GM12878 (cell line): ENCODE measurements at regions not wholly inside any gene's neighbourhood (a gene's known extent, or its start where the extent isn't known, plus 50 kb on each side); places are given as distances from the start of the nearest gene placed in this dataset.

ENCODE experiments used
- ATAC-seq: fragments of 200-7000 bp; cut with Tn5 transposase; 3 replicates; pipeline ENCODE4 v1.9.1; 2020; ENCODE audit warnings: mild to moderate bottlenecking, moderate library complexity
- BruUV-seq: library from RNA; stranded (reverse); fragments of 400-500 nt; replicated peaks from 2 replicates; lab custom pipeline; 2021; lab: Mats Ljungman, UMichigan
- CTCF ChIA-PET: fragments of 300-600 bp; sonication (Branson Sonifier 250); formaldehyde crosslinking; extraction: SDS; loops from one replicate; lab custom pipeline; 2021; ENCODE audit warnings: inconsistent platforms; lab: Yijun Ruan, JAX
- POLR2A ChIA-PET: fragments of 350-600 bp; formaldehyde crosslinking; extraction: SDS; loops from one replicate; lab custom pipeline; 2021; ENCODE audit warnings: inconsistent platforms; lab: Charles Lee
- RAD21 ChIA-PET: fragments of 300-600 bp; sonication (Branson Sonifier 250); formaldehyde crosslinking; loops from one replicate; lab custom pipeline; 2023; ENCODE audit warnings: antibody characterized with exemption; ENCODE audit not compliant: unreplicated experiment; lab: Charles Lee
- SMC1A ChIA-PET: fragments of 300-600 bp; sonication (Branson Sonifier 250); formaldehyde crosslinking; loops from one replicate; lab custom pipeline; 2023; ENCODE audit not compliant: unreplicated experiment, uncharacterized antibody; lab: Charles Lee
- DNase-seq: peaks from one replicate; pipeline ENCODE4 v3.0.0-alpha.2; 2011; ENCODE audit warnings: low read depth, low spot score
- FAIRE-seq: peaks from 3 replicates; lab custom pipeline; 2011; peaks lifted over from hg19 to GRCh38; lab: Jason Lieb, UNC
- H2AFZ ChIP-seq: 2 replicates; pipeline ENCODE4 v1.6.0; 2011; ENCODE audit warnings: low read depth, low read length, control low read depth; ENCODE audit not compliant: control insufficient read depth
- H3K27ac ChIP-seq: 2 replicates; pipeline ENCODE4 v1.5.1; 2011; ENCODE audit warnings: control low read depth; ENCODE audit not compliant: control insufficient read depth, insufficient read depth
- H3K27me3 ChIP-seq, 2 experiments: replicated peaks in 1 of 2; 2 replicates each; pipeline versions ENCODE4 v1.6.0 to v1.6.1; 2011; ENCODE audit warnings: low read length in 1 of 2; ENCODE audit not compliant: control insufficient read depth in 2 of 2, insufficient read depth in 2 of 2
- H3K36me3 ChIP-seq, 2 experiments: 2 replicates each; pipeline ENCODE4 v1.5.1; 2011; ENCODE audit warnings: low read length in 1 of 2; ENCODE audit not compliant: control insufficient read depth in 2 of 2, insufficient read depth in 2 of 2
- H3K4me1 ChIP-seq: 2 replicates; pipeline ENCODE4 v1.6.1; 2011; ENCODE audit warnings: mild to moderate bottlenecking, low read length, moderate library complexity, mixed read lengths; ENCODE audit not compliant: control insufficient read depth, insufficient read depth
- H3K4me2 ChIP-seq: 2 replicates; pipeline ENCODE4 v1.6.0; 2011; ENCODE audit warnings: control low read depth; ENCODE audit not compliant: control insufficient read depth, insufficient read depth
- H3K4me3 ChIP-seq: fragments of 200-600 bp; sonication (generic); 2 replicates; pipeline ENCODE4 v1.5.1; 2016
- H3K79me2 ChIP-seq: 2 replicates; pipeline ENCODE4 v1.6.0; 2011; ENCODE audit warnings: low read length; ENCODE audit not compliant: control insufficient read depth, insufficient read depth
- H3K9ac ChIP-seq: 2 replicates; pipeline ENCODE4 v1.8.0; 2011; ENCODE audit warnings: low read length, control low read depth, mixed read lengths; ENCODE audit not compliant: control insufficient read depth, insufficient read depth
- H3K9me3 ChIP-seq: replicated peaks from 3 replicates; pipeline ENCODE4 v1.5.1; 2011; ENCODE audit warnings: mild to moderate bottlenecking, low read length; ENCODE audit not compliant: control insufficient read depth, insufficient read depth
- H4K20me1 ChIP-seq: 2 replicates; pipeline ENCODE4 v1.6.0; 2011; ENCODE audit not compliant: control insufficient read depth, insufficient read depth
- FOXK2 ChIP-seq: fragments of 450-650 bp; IDR thresholded peaks from 2 replicates; pipeline ENCODE4 v1.6.1; 2017; ENCODE audit warnings: mild to moderate bottlenecking, moderate library complexity
- HDGF ChIP-seq: fragments of 450-650 bp; IDR thresholded peaks from 2 replicates; pipeline ENCODE4 v1.6.1; 2016; ENCODE audit warnings: antibody characterized with exemption
- IKZF2 ChIP-seq, 2 experiments: fragments of 450-650 bp; IDR thresholded peaks; 2 replicates each; pipeline ENCODE4 v1.6.1; 2017; ENCODE audit warnings: mild to moderate bottlenecking in 2 of 2, moderate library complexity in 2 of 2
- RELA ChIP-seq: fragments of 450-650 bp; IDR thresholded peaks from 2 replicates; pipeline ENCODE4 v1.8.0; 2014; ENCODE audit warnings: borderline replicate concordance; ENCODE audit not compliant: partially characterized antibody
- SMAD5 ChIP-seq: IDR thresholded peaks from 2 replicates; pipeline ENCODE4 v1.6.1; 2016; ENCODE audit warnings: antibody characterized with exemption, low read depth
- SREBF1 ChIP-seq: IDR thresholded peaks from 2 replicates; pipeline ENCODE4 v1.6.1; 2012; ENCODE audit warnings: mild to moderate bottlenecking, low read length
- SUPT20H ChIP-seq: IDR thresholded peaks from 2 replicates; pipeline ENCODE4 v1.6.1; 2011; ENCODE audit warnings: low read depth, mild to moderate bottlenecking, low read length, moderate library complexity, borderline replicate concordance; ENCODE audit not compliant: control insufficient read depth
- WRNIP1 ChIP-seq: IDR thresholded peaks from 2 replicates; pipeline ENCODE4 v1.6.1; 2011; ENCODE audit warnings: low read depth, low read length, improper control_type of control experiment, borderline replicate concordance
- ZNF24 ChIP-seq: fragments of 450-650 bp; IDR thresholded peaks from 2 replicates; pipeline ENCODE4 v1.6.1; 2017; ENCODE audit warnings: antibody characterized with exemption, mild to moderate bottlenecking
- WGBS: methylation state at CpG from one replicate; pipeline ENCODE4 v1.1.6; 2016; ENCODE audit warnings: low lambda C conversion rate; ENCODE audit not compliant: insufficient replicate concordance, insufficient coverage; ENCODE audit errors: missing lambda C conversion rate; 5-methylcytosine and 5-hydroxymethylcytosine counted together
- in situ Hi-C: fragments of 300-500 bp; cut with MboI; formaldehyde crosslinking; loops from 9 replicates; pipeline ENCODE4 v1.14.3; 2018; ENCODE audit warnings: mixed read lengths
- intact Hi-C: fragments of 100-400 bp; cut with micrococcal nuclease; formaldehyde crosslinking; loops from one replicate; pipeline ENCODE4 v1.14.2; 2022; ENCODE audit not compliant: unreplicated experiment
- TF ChIP-seq, protein P1 (sequence below): IDR thresholded peaks from 2 replicates; pipeline ENCODE4 v1.6.1; 2012; ENCODE audit warnings: low read depth, low read length, improper control_type of control experiment
- TF ChIP-seq, protein P2 (sequence below): fragments of 450-650 bp; formaldehyde crosslinking; IDR thresholded peaks from 2 replicates; pipeline ENCODE4 v1.4.0; 2020; ENCODE audit warnings: mild to moderate bottlenecking, moderate library complexity

DNA sequence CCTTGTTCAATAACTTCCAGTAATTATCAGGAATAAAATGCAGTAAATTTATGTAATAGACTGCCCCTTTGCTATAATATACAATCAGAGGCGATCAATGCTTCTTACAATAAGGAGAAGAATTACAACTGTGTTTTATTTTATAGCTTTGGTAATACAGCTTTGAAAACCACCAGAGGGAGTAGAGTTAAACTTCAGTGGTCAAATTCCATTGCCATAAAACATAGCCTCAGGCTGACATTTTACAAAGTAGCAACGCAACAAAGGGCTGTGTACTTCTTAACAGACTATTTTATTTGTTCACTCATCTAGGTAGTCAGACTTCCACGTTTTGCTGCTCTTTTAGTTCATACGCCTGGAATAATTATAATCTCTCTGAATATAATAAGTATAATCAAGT is 58.5 kb downstream of the TEX13C start:
- H2AFZ ChIP-seq = no peak overlapping the region
- DNase-seq = no peak
- POLR2A ChIA-PET = no interaction called here

More for the DNA sequence above, 58.5 kb downstream of the TEX13C start:
- CTCF ChIA-PET = no interaction called here
- Histone ChIP-seq H3K4me2 (no peak overlapping the region), H3K27ac (no peak overlapping the region), H4K20me1 (no peaks in the 10 kb centered on the region), H3K79me2 (no peaks in the 10 kb centered on the region), H3K9ac (no peak overlapping the region), H3K36me3 (no peaks in the 10 kb centered on the region), H3K27me3 (no peaks in the 10 kb centered on the region), H3K4me1 (no peaks in the 10 kb centered on the region), H3K9me3 (no peaks in the 10 kb centered on the region), H3K4me3 (no peak overlapping the region)
- intact Hi-C loops = no loop called here
- 20% methylated on average over 4 of the region's 4 CpGs for WGBS
- no peak for TF ChIP-seq HDGF
- TF ChIP-seq RELA = no peak
- TF ChIP-seq ZNF24 = no peak
- no peak for TF ChIP-seq WRNIP1
- no peak for TF ChIP-seq FOXK2
- TF ChIP-seq SMAD5 = no peak
- no peak for TF ChIP-seq IKZF2 (IDR thresholded peaks at IDR 0.05)
- TF ChIP-seq, protein P1, sequence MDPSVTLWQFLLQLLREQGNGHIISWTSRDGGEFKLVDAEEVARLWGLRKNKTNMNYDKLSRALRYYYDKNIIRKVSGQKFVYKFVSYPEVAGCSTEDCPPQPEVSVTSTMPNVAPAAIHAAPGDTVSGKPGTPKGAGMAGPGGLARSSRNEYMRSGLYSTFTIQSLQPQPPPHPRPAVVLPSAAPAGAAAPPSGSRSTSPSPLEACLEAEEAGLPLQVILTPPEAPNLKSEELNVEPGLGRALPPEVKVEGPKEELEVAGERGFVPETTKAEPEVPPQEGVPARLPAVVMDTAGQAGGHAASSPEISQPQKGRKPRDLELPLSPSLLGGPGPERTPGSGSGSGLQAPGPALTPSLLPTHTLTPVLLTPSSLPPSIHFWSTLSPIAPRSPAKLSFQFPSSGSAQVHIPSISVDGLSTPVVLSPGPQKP = no peak
- TF ChIP-seq, protein P2, sequence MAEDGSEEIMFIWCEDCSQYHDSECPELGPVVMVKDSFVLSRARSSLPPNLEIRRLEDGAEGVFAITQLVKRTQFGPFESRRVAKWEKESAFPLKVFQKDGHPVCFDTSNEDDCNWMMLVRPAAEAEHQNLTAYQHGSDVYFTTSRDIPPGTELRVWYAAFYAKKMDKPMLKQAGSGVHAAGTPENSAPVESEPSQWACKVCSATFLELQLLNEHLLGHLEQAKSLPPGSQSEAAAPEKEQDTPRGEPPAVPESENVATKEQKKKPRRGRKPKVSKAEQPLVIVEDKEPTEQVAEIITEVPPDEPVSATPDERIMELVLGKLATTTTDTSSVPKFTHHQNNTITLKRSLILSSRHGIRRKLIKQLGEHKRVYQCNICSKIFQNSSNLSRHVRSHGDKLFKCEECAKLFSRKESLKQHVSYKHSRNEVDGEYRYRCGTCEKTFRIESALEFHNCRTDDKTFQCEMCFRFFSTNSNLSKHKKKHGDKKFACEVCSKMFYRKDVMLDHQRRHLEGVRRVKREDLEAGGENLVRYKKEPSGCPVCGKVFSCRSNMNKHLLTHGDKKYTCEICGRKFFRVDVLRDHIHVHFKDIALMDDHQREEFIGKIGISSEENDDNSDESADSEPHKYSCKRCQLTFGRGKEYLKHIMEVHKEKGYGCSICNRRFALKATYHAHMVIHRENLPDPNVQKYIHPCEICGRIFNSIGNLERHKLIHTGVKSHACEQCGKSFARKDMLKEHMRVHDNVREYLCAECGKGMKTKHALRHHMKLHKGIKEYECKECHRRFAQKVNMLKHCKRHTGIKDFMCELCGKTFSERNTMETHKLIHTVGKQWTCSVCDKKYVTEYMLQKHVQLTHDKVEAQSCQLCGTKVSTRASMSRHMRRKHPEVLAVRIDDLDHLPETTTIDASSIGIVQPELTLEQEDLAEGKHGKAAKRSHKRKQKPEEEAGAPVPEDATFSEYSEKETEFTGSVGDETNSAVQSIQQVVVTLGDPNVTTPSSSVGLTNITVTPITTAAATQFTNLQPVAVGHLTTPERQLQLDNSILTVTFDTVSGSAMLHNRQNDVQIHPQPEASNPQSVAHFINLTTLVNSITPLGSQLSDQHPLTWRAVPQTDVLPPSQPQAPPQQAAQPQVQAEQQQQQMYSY (CRISPR knock-in tag) = no peak
- TF ChIP-seq SUPT20H = no peak
- no peak for TF ChIP-seq SREBF1
- in situ Hi-C loops = no loop called here
- SMC1A ChIA-PET = no interaction called here
- RAD21 ChIA-PET = no interaction called here
- no TSS peak for BruUV-seq
- FAIRE-seq (no peak), ATAC-seq (no peak)
